HFFc6 (cell line): ENCODE measurements at regions not wholly inside any gene's neighbourhood (a gene's known extent, or its start where the extent isn't known, plus 50 kb on each side); places are given as distances from the start of the nearest gene placed in this dataset.

Experiments
- DNase-seq: peaks from one replicate; pipeline ENCODE4 v3.0.0-alpha.2; 2018
- H3K27ac Mint-ChIP-seq: 2 replicates; pipeline ENCODE4 v1.8.0; 2020; ENCODE audit warnings: mild to moderate bottlenecking, mixed read lengths
- H3K27me3 Mint-ChIP-seq: 2 replicates; pipeline ENCODE4 v1.8.0; 2021; ENCODE audit warnings: mild to moderate bottlenecking, moderate library complexity, mixed read lengths; ENCODE audit not compliant: insufficient read depth
- H3K36me3 Mint-ChIP-seq: 2 replicates; pipeline ENCODE4 v1.8.0; 2021; ENCODE audit warnings: low read depth, mixed read lengths
- H3K4me1 Mint-ChIP-seq: 2 replicates; pipeline ENCODE4 v1.8.0; 2020; ENCODE audit warnings: low read depth, mixed read lengths
- H3K4me3 Mint-ChIP-seq: 2 replicates; pipeline ENCODE4 v1.8.0; 2020; ENCODE audit warnings: mild to moderate bottlenecking, moderate library complexity, mixed read lengths
- H3K9me3 Mint-ChIP-seq: 2 replicates; pipeline ENCODE4 v1.8.0; 2020; ENCODE audit warnings: mild to moderate bottlenecking, mixed read lengths
- TF ChIP-seq, protein P1 (sequence below): fragments of 200-600 bp; sonication (generic); IDR thresholded peaks from 2 replicates; pipeline ENCODE4 v1.5.0; 2021; ENCODE audit warnings: antibody characterized with exemption, mild to moderate bottlenecking

GRCh38 chr1:199875337-199875736 lies 152.2 kb upstream of the NR5A2 start:
- DNase-seq, result no peak
- Mint-ChIP-seq H3K4me1 (no peaks in the 10 kb centered on the region), H3K9me3 (no peaks in the 10 kb centered on the region), H3K36me3 (no peaks in the 10 kb centered on the region), H3K4me3 (no peak overlapping the region), H3K27ac (no peak overlapping the region), H3K27me3 (no peaks in the 10 kb centered on the region)
- TF ChIP-seq, protein P1, sequence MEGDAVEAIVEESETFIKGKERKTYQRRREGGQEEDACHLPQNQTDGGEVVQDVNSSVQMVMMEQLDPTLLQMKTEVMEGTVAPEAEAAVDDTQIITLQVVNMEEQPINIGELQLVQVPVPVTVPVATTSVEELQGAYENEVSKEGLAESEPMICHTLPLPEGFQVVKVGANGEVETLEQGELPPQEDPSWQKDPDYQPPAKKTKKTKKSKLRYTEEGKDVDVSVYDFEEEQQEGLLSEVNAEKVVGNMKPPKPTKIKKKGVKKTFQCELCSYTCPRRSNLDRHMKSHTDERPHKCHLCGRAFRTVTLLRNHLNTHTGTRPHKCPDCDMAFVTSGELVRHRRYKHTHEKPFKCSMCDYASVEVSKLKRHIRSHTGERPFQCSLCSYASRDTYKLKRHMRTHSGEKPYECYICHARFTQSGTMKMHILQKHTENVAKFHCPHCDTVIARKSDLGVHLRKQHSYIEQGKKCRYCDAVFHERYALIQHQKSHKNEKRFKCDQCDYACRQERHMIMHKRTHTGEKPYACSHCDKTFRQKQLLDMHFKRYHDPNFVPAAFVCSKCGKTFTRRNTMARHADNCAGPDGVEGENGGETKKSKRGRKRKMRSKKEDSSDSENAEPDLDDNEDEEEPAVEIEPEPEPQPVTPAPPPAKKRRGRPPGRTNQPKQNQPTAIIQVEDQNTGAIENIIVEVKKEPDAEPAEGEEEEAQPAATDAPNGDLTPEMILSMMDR, result no peak

GRCh38 chr1:199875856-199876255 lies 151.7 kb upstream of the NR5A2 start:
- Mint-ChIP-seq H3K4me1 (no peaks in the 10 kb centered on the region), H3K4me3 (no peak overlapping the region), H3K27me3 (no peaks in the 10 kb centered on the region), H3K9me3 (no peaks in the 10 kb centered on the region), H3K27ac (no peak overlapping the region), H3K36me3 (no peaks in the 10 kb centered on the region)
- DNase-seq, result no peak
- TF ChIP-seq, protein P1, result no peak

DNA sequence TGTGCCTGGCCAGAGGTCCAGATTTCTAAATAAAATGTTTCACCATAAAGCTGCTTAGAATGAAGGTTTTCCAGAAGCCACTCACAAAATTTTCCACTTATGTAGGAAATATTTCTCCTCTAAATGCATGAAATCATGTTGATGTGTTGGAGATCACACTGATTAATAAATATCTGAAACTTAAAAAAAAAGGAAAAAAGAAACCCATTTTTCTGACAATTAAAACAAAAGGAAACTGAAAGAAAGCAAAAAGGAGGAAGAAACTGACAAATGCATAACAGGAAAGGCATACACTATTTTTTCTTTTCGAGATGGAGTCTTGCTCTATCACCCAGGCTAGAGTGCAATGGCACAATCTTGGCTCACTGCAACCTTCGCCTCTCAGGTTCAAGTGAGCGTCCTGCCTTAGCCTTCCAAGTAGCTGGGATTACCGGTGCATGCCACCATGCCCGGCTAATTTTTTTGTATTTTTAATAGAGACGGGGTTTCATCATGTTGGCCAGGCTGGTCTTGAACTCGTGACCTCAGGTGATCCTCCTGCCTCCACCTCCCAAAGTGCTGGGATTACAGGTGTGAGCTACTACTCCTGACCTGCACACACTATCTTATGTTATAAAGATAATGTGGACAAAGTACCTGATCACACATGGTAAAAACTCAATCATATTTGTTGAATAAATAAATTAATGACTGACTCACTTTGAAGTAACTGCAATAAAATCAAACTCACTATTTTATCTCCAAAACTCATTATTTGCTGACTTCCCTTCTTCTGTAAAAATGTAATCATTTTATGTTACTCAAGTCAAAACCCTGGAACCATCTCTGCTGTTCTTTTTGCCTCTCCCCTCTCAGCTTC lies 149.8 kb upstream of the NR5A2 start:
- H3K36me3 Mint-ChIP-seq, result no peaks in the 10 kb centered on the region
- no peak overlapping the region for H3K27ac Mint-ChIP-seq
- no peaks in the 10 kb centered on the region for H3K9me3 Mint-ChIP-seq
- H3K27me3 Mint-ChIP-seq, result no peaks in the 10 kb centered on the region
- H3K4me3 Mint-ChIP-seq, result no peak overlapping the region
- no peak for DNase-seq
- TF ChIP-seq, protein P1, result no peak
- no peaks in the 10 kb centered on the region for H3K4me1 Mint-ChIP-seq

GRCh38 chr1:199878823-199879222 lies 148.7 kb upstream of the NR5A2 start:
- no peaks in the 10 kb centered on the region for H3K36me3 Mint-ChIP-seq

DNA sequence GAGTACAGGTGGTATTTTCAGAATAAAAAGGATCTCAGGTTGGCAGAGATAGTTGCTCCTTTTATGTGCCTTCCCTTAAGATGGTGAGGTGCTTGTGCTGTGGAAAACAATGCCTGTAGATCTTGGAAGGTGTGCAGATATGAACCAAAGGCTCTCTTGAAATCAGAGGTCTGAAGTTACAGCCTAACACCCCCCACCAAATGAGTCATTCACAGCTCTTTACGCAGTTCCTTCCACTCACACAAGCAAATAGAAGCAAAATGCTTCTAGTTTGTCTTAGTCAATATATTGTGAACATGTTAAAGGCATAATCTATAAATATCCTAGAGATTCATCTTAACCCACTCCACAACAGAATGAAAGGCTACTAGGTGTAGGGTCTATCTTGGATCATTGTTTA lies 128.9 kb upstream of the NR5A2 start:
- no peak for DNase-seq
- TF ChIP-seq, protein P1, result no peak
- H3K4me3 Mint-ChIP-seq, result no peak overlapping the region
- H3K27me3 Mint-ChIP-seq, result peaks cover 4% of the 10 kb centered on the region
- no peaks in the 10 kb centered on the region for H3K9me3 Mint-ChIP-seq
- peaks cover 18% of the 10 kb centered on the region; the same call in 1 of the 2 replicates for H3K4me1 Mint-ChIP-seq
- no peak overlapping the region for H3K27ac Mint-ChIP-seq
- H3K36me3 Mint-ChIP-seq, result no peaks in the 10 kb centered on the region

More at GRCh38 chr1:199878823-199879222, 148.7 kb upstream of the NR5A2 start:
- TF ChIP-seq, protein P1, result no peak
- Mint-ChIP-seq H3K27me3 (no peaks in the 10 kb centered on the region), H3K9me3 (no peaks in the 10 kb centered on the region), H3K27ac (no peak overlapping the region), H3K4me1 (no peaks in the 10 kb centered on the region), H3K4me3 (no peak overlapping the region)
- DNase-seq, result no peak
